ENCODE measurements at regions not wholly inside any gene's neighbourhood (a gene's known extent, or its start where the extent isn't known, plus 50 kb on each side); places are given as distances from the start of the nearest gene placed in this dataset.

DNA sequence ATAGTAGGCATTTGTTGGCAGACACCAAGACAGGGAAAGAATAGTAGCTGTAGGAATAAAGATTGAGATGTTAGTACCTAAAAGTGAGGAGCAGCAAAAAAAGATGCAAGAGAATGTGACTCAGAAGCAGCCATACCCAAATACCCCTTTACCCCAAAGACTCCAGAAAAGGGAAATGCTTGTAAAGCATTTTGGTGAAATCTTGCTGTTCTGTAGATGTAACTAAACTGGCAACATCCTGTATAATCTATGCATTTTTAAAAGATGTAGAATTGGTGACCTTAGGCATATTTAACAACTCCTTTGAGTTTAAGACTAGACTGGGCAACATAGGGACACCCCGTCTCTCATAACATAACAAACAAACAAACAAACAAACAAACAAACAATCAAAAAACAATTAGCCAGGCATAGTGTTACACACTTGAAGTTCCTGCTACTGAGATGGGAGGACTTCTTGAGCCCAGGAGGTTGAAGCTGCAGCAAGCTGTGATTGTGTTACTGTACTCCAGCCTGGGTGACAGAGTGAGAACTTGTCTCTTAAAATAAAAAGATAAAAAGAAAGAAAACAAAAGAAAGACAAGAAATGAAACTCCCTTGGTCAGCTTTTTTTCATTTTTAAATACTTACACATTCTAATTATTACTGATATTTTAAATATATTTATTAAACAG lies 361.5 kb upstream of the KCNH8 start:
- DNase-seq (ENCODE audit: low read depth), result no peak
- TF ChIP-seq POLR2A (IDR thresholded peaks at IDR 0.05; ENCODE audit: extremely low read depth, insufficient read length), result no peak

DNA sequence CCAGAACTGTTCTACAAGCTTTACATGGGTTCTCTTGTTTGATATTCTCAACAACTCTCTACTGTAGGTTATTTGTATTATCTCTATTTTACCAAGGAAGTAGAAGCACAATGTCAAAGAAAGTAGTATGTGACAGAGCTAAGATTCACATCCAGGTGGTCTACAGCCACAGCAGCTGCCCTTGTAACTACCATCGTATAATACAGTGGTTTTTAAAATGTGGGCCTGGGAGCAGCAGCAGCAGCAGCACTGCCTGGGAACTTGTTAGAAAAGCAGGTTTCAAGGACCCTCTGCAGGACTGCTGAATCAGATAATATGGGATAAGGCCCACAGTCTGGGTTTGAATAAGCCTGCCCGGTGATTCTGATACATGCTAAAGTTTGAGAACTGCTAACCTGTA lies 357.1 kb upstream of the SATB1 start:
- H3K4me3 ChIP-seq (ENCODE audit: low read depth, low read length), result no peak overlapping the region
- no peak for TF ChIP-seq POLR2A (IDR thresholded peaks at IDR 0.05; ENCODE audit: extremely low read depth, insufficient read length)
- no peak for TF ChIP-seq CTCF (IDR thresholded peaks at IDR 0.05; ENCODE audit: low read depth, low read length)
- TF ChIP-seq MYC (IDR thresholded peaks at IDR 0.05; ENCODE audit: low read depth, low read length), result no peak
- TF ChIP-seq MAX (IDR thresholded peaks at IDR 0.05; ENCODE audit: low read depth, low read length), result no peak
- DNase-seq (ENCODE audit: low read depth), result no peak

More for the DNA sequence above, 361.5 kb upstream of the KCNH8 start:
- H3K4me3 ChIP-seq (ENCODE audit: low read depth, low read length), result no peak overlapping the region

- no peak for DNase-seq (ENCODE audit: low read depth)
- H3K4me3 ChIP-seq (ENCODE audit: low read depth, low read length), result no peak overlapping the region
- TF ChIP-seq MYC (IDR thresholded peaks at IDR 0.05; ENCODE audit: low read depth, low read length) (no peak), MAX (IDR thresholded peaks at IDR 0.05; ENCODE audit: low read depth, low read length) (no peak), CTCF (IDR thresholded peaks at IDR 0.05; ENCODE audit: low read depth, low read length) (no peak), POLR2A (IDR thresholded peaks at IDR 0.05; ENCODE audit: extremely low read depth, insufficient read length) (no peak)
Measured at GRCh38 chr3:18780959-18781358, 355.8 kb upstream of the SATB1 start.

- TF ChIP-seq MYC (IDR thresholded peaks at IDR 0.05; ENCODE audit: low read depth, low read length), result no peak
- no peak for TF ChIP-seq MAX (IDR thresholded peaks at IDR 0.05; ENCODE audit: low read depth, low read length)
- TF ChIP-seq POLR2A (IDR thresholded peaks at IDR 0.05; ENCODE audit: extremely low read depth, insufficient read length), result no peak
- TF ChIP-seq CTCF (IDR thresholded peaks at IDR 0.05; ENCODE audit: low read depth, low read length), result no peak
- no peak overlapping the region for H3K4me3 ChIP-seq (ENCODE audit: low read depth, low read length)
- no peak for DNase-seq (ENCODE audit: low read depth)
Measured at GRCh38 chr3:18779704-18780103, 354.6 kb upstream of the SATB1 start.

- DNase-seq (ENCODE audit: low read depth), result no peak
- TF ChIP-seq MYC (IDR thresholded peaks at IDR 0.05; ENCODE audit: low read depth, low read length) (no peak), POLR2A (IDR thresholded peaks at IDR 0.05; ENCODE audit: extremely low read depth, insufficient read length) (no peak), CTCF (IDR thresholded peaks at IDR 0.05; ENCODE audit: low read depth, low read length) (no peak), MAX (IDR thresholded peaks at IDR 0.05; ENCODE audit: low read depth, low read length) (no peak)
- no peak overlapping the region for H3K4me3 ChIP-seq (ENCODE audit: low read depth, low read length)
Measured at GRCh38 chr3:18778598-18778997, 353.5 kb upstream of the SATB1 start.

GRCh38 chr3:18778094-18778493 lies 353.0 kb upstream of the SATB1 start:
- DNase-seq (ENCODE audit: low read depth), result no peak
- TF ChIP-seq POLR2A (IDR thresholded peaks at IDR 0.05; ENCODE audit: extremely low read depth, insufficient read length), result no peak
- TF ChIP-seq MYC (IDR thresholded peaks at IDR 0.05; ENCODE audit: low read depth, low read length), result no peak
- TF ChIP-seq CTCF (IDR thresholded peaks at IDR 0.05; ENCODE audit: low read depth, low read length), result no peak
- no peak for TF ChIP-seq MAX (IDR thresholded peaks at IDR 0.05; ENCODE audit: low read depth, low read length)
- H3K4me3 ChIP-seq (ENCODE audit: low read depth, low read length), result no peak overlapping the region

All from NB4 (cell line).